HCT116 (cell line): ENCODE measurements at regions not wholly inside any gene's neighbourhood (a gene's known extent, or its start where the extent isn't known, plus 50 kb on each side); places are given as distances from the start of the nearest gene placed in this dataset.

Experiments
- EZH2 ChIP-seq: fragments of 200-600 bp; sonication (generic); IDR thresholded peaks from 2 replicates; pipeline ENCODE4 v1.6.1; 2017; ENCODE audit warnings: antibody characterized with exemption, mixed run types
- EZH2phosphoT487 ChIP-seq: fragments of 200-600 bp; IDR thresholded peaks from 2 replicates; pipeline ENCODE4 v1.6.1; 2018; ENCODE audit warnings: antibody characterized with exemption, borderline replicate concordance
- POLR2A ChIP-seq: IDR thresholded peaks from 2 replicates; pipeline ENCODE4 v1.7.0; 2011; ENCODE audit warnings: borderline replicate concordance; ENCODE audit not compliant: insufficient read depth, insufficient read length; ENCODE audit errors: extremely low read depth
- POLR2AphosphoS5 ChIP-seq: IDR thresholded peaks from 2 replicates; pipeline ENCODE4 v1.6.1; 2011; ENCODE audit warnings: mild to moderate bottlenecking, low read depth, low read length, moderate library complexity
- YY1 ChIP-seq: IDR thresholded peaks from 2 replicates; pipeline ENCODE4 v1.6.1; 2011; ENCODE audit warnings: low read length, low read depth, moderate library complexity, mild to moderate bottlenecking; ENCODE audit not compliant: insufficient replicate concordance; ENCODE audit errors: extremely low read depth
- TF ChIP-seq, protein P1 (sequence below), 3 experiments: fragments of 200-600 bp in 1 of 3; sonication (generic) in 1 of 3; IDR thresholded peaks in 2 of 3; conservative IDR thresholded peaks in 1 of 3; 2 replicates each; pipeline ENCODE4 v1.5.1; 2012 to 2017; ENCODE audit warnings: low read depth in 2 of 3, low read length in 2 of 3, antibody characterized with exemption in 1 of 3, borderline replicate concordance in 1 of 3, control low read depth in 1 of 3, mild to moderate bottlenecking in 1 of 3, mixed read lengths in 1 of 3, mixed run types in 1 of 3, moderate library complexity in 1 of 3; ENCODE audit not compliant: insufficient read depth in 1 of 3
- TF ChIP-seq, protein P2 (sequence below): IDR thresholded peaks from 2 replicates; pipeline ENCODE4 v1.6.1; 2012; ENCODE audit warnings: low read depth

DNA sequence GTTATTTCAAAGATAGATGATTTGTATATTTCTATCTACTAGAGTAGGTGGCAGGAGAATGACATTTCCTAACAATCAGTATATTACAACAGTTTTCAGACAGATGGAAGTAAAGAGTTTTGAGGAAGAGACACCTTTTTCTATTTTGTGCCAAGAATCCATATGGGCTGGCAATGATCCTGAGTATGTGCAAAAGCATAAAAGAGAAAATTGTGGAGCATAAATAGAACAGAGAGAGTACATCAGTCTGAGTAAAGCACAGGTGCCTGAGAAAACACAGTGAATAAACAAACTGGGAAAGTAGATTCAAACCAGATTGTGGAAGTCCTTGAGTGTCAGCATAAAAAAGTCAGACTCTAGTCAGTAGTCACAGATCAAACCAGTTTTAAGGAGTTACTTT, 96.8 kb upstream of the WDR44 start:
- no peak for TF ChIP-seq EZH2
- TF ChIP-seq, protein P1, sequence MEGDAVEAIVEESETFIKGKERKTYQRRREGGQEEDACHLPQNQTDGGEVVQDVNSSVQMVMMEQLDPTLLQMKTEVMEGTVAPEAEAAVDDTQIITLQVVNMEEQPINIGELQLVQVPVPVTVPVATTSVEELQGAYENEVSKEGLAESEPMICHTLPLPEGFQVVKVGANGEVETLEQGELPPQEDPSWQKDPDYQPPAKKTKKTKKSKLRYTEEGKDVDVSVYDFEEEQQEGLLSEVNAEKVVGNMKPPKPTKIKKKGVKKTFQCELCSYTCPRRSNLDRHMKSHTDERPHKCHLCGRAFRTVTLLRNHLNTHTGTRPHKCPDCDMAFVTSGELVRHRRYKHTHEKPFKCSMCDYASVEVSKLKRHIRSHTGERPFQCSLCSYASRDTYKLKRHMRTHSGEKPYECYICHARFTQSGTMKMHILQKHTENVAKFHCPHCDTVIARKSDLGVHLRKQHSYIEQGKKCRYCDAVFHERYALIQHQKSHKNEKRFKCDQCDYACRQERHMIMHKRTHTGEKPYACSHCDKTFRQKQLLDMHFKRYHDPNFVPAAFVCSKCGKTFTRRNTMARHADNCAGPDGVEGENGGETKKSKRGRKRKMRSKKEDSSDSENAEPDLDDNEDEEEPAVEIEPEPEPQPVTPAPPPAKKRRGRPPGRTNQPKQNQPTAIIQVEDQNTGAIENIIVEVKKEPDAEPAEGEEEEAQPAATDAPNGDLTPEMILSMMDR (IDR thresholded peaks at IDR 0.05 in 2 of 3, conservative IDR thresholded peaks at IDR 0.05 in 1 of 3; ENCODE audit: borderline replicate concordance in 1 of 3, insufficient read depth in 1 of 3, low read depth in 2 of 3, low read length in 2 of 3): no peak
- TF ChIP-seq POLR2AphosphoS5: no peak
- TF ChIP-seq POLR2A: no peak
- no peak for TF ChIP-seq EZH2phosphoT487
- no peak for TF ChIP-seq YY1
- TF ChIP-seq, protein P2, sequence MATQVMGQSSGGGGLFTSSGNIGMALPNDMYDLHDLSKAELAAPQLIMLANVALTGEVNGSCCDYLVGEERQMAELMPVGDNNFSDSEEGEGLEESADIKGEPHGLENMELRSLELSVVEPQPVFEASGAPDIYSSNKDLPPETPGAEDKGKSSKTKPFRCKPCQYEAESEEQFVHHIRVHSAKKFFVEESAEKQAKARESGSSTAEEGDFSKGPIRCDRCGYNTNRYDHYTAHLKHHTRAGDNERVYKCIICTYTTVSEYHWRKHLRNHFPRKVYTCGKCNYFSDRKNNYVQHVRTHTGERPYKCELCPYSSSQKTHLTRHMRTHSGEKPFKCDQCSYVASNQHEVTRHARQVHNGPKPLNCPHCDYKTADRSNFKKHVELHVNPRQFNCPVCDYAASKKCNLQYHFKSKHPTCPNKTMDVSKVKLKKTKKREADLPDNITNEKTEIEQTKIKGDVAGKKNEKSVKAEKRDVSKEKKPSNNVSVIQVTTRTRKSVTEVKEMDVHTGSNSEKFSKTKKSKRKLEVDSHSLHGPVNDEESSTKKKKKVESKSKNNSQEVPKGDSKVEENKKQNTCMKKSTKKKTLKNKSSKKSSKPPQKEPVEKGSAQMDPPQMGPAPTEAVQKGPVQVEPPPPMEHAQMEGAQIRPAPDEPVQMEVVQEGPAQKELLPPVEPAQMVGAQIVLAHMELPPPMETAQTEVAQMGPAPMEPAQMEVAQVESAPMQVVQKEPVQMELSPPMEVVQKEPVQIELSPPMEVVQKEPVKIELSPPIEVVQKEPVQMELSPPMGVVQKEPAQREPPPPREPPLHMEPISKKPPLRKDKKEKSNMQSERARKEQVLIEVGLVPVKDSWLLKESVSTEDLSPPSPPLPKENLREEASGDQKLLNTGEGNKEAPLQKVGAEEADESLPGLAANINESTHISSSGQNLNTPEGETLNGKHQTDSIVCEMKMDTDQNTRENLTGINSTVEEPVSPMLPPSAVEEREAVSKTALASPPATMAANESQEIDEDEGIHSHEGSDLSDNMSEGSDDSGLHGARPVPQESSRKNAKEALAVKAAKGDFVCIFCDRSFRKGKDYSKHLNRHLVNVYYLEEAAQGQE: no peak
